NCI-H82 (cell line): ENCODE measurements at regions not wholly inside any gene's neighbourhood (a gene's known extent, or its start where the extent isn't known, plus 50 kb on each side); places are given as distances from the start of the nearest gene placed in this dataset.

ENCODE experiments used
- DNase-seq: peaks from one replicate; lab custom pipeline; 2025; lab: John Stamatoyannopoulos, UW

DNA sequence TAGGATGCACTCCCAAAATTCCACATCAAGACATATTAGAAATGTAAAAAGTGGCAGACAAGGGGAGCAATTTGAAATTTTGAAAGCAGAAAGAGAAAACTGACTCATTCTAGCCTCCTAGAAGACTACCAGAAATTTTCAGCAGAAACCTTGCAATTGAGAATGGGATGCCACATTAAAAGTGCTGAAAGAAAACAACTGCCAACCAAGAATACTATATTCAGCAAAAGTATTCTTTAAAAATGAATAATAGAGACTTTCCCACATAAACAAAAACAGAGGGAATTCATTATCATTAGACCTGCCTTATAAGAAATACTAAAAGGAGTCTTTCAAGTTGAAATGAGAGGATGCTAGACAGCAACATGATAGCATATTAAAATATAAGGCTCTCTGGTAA is 78.3 kb upstream of the HTR2A start:
- DNase-seq = no peak

DNA sequence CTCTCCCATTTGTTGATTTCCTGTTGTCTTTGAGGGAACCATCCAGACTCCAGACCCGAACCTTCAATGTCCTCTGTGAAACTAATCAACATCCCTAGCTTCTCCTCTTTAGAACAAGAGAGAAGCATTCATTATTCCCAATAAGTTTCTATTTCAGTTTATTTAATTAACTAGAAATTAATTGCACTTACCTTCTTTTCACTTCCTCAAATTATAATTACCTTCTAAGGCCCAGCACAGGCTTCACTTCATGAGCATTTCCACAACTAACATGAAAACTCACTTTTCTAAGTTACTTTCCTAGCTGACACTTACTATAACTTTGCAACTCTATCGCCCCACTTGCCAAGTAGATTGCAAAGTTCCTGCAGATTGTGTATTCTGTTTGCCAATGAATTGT is 71.6 kb upstream of the HTR2A start:
- no peak for DNase-seq

DNA sequence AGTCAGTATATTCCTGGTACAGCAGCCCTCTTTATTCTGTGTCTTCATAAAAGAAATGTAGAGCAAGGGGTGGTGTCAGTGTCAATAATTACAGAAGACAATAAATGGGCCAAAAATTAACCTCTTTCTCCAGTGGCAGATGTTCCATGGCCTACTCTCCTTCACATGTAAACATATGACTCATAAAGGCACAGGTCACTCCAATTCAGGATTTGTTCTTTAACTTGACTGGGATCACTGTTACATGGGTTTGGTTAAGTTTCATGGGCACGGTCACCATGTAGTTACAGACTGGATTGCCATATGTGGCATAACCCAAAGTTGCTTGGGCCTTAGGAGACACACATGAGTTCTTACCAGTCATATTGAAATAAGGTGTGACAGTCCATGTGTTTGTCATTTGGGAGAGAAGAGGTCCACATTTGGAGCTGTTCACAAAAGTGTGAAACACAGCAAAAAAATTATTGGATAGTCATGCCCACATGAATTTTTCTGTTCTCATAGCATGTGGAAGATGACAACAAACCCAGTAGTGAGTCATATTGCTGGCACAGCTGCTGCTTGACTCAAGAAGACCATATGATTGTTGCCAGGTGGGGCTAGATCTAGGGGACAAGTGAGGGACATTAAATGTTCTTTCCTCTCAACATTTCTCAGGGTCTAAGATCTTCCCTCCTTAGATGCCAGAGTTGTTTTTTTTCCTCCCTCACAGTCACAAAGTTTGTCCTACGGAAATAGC is 68.1 kb upstream of the HTR2A start:
- no peak for DNase-seq

DNA sequence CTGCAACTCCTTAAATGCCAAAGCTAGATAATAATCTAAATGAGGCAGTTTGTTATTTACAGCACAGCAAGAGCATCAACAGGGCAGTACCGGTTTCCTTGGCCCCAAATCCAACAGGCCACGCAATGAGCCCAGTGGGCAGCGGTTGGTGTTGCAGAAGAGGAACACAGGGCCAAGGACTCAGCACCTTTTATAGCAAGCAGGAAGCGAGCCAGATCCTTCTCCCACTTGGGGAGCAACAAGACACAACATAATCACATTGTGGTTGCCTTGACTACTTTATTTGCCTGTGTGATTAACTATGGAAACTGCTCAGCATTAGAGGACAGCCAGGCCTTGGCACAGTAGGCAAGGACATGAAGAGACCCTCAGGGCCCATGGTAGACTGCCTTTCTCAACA is 67.1 kb upstream of the HTR2A start:
- peak; percentile 37 for DNase-seq

DNA sequence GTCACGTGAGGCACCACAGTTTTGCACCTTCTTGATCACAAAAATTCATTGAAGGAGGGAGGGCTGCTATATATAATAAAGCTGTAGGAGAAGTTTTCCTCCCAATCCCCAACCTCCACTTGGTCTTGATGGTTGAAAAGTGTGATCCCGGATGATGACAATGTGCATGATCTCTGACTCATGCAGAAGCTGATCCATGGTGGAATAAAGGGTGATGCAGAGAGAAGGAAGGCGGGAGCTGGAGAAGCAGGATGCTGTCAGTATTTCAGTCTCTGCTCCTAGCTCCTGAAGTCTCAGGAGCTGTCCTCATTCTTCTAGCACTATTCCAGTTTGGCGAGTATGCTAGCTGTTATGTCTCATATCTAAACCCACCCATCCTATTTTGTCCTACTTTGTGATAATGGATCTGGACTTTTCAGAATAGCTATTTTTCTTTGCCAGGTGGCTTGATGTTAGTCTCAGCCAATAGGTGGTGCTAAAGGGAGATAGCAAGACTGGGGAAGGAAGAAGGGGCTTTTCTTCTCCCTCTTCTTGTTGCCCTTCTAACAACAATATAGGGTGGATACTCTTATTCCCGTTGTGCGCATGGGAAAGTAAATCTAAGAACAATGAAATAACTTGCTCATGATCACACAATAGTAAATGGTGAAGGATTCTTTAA is 65.6 kb upstream of the HTR2A start:
- peak; percentile 66 for DNase-seq

DNA sequence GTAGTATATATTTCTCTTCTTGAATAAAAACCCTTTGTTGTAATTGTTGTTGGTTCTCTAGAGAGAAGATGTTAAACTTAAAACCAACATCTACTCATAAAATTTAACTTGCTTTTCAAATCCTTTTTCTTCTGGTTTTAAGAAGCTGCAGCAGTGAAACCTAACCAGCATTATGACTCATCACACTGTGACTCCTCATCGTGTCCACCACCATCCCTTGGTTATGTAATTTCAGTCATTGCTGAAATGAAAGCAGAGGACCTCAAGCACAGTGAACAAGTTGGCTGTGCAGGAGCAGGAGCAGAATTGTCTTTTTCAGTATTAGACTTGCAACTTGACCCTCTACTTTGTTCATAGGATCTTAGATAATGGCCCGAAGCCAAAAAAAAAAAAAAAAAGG is 64.9 kb upstream of the HTR2A start:
- DNase-seq = no peak

DNA sequence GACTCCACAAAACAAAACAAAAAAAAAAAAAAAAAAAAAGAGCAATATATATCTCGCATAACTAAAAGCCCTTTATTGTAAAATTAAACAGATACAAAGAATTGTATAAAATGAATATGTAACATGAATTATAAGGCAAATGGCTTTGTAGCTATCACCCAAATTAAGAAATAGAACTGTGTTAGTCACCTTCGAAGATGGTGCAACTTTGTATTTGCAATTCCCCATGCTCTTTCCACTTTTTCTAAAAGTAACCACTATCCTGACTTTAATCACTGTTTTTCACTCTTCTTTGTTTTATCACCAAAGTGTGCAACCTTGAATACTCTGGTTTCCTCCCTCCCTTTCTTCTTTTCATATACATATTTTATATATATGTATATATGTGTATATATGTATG is 57.1 kb upstream of the HTR2A start:
- DNase-seq = no peak

DNA sequence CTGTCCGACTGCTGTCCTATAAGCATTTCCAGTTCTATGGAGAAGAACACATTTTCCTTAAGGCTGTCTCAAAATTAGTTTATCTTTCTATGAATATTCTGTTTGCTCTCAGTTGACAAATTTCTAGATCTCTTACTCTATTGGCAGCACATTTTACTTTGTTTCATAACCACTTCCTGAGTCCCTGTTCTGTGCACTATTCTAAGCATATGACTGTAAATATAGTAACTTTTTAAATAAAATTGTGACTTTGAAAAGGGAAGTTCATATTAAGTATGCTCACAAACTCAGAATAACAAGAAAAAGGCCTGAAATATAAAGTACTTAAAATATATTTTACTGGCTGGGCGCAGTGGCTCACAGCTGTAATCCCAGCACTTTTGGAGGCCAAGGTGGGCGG is 56.5 kb upstream of the HTR2A start:
- DNase-seq = no peak

DNA sequence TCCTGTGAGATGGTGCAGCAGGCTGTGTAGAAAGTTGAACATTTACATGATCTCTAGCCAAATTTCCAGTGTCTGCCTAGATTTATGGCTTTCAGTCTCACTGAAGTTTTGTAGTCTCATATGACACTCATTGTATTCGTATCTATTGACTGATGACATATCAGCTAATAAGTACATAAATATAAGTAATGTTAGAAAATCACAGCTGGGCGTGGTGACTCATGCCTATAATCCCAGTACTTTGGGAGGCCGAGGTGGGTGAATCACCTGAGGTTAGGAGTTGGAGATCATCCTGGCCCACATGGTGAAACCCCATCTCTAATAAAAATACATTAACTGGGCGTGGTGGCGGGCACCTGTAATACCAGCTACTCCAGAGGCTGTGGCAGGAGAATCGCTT is 54.7 kb upstream of the HTR2A start:
- DNase-seq = no peak

DNA sequence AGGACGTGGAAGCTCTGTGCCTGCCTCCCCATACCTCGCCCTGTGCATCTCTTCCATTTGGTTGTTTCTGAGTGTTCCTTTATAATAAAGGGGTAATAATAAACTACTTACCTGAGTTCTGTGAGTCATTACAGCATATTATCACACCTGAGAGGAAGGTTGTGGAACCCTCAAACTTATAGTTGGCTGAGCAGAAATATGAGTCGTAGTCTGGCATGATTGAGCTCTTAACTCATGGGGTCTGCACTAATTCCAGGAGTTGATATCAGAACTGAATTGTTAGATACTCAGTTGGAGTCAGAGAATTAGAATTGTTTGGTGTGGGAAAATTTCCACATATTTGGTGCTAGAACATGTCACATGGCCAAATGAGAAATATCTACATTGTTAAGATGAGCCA is 52.4 kb upstream of the HTR2A start:
- no peak for DNase-seq

DNA sequence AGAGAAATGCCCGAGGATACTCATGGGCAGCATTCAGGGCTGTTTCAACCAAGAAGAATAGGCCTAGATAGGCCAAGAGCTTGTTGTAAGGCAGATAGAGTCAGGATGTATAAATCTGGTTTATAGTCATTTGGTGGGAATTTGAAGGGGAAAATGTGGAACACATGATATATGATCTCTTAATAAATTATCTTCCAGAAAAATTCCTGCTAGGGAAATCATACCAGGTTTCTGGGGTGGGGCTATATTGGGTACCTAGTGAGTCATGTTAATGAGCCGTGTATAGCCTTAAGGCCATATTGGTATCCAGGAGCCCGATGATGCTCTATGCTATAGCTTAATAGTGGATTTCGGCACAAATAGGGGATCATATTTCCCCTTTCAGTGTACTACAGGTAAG is 51.5 kb upstream of the HTR2A start:
- no peak for DNase-seq

DNA sequence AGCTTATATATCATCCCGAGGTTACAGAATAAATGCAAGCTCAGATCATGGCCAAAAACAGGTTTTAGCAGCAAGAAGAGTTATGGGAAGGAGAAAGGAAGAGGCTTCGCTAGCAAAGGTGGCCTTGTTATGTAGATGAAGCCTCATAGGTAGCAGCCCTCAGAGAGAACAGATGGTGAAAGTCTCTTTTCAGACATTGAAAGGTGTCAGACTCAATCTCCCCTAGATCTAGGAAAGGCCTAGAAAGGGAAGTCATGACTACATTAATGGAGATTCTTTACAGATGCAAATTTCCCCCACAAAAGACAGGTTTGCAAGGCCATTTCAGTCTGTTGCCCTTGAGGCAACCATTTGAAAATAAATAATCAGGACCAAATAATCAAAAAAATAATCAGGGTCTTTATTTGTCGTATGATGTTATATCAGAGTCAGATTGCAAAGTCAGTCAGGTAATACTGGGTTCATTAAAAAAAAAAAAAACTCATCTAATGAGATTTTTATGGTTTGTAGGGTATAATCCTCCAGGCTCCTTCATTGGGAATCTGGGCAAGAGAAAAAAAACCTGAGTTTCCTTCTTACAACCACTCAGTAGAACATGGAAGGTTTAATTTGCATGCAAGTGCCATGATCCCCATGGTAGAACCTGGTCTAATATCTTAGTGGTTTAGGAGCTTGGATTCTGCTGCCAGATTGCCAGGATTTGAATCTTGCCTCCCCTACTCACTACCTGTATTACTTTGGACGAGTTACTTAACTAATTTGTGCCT is 50.8 kb upstream of the HTR2A start:
- DNase-seq = no peak
